Coronary artery (tissue), 2 donors: ENCODE measurements at regions not wholly inside any gene's neighbourhood (a gene's known extent, or its start where the extent isn't known, plus 50 kb on each side); places are given as distances from the start of the nearest gene placed in this dataset.

ENCODE experiments used
- DNase-seq: peaks from one replicate; pipeline ENCODE4 v3.0.0-alpha.2; 2017; ENCODE audit warnings: low spot score
- H3K27ac ChIP-seq, 2 donors: fragments of 200-600 bp; sonication (generic); one replicate each; pipeline ENCODE4 v1.5.1; 2016 to 2019
- H3K4me3 ChIP-seq: fragments of 200-600 bp; sonication (generic); 2 replicates; pipeline ENCODE4 v1.5.1; 2016; ENCODE audit warnings: mild to moderate bottlenecking, moderate library complexity
- CTCF ChIP-seq: fragments of 200-600 bp; sonication (generic); IDR thresholded peaks from one replicate; pipeline ENCODE4 v1.5.1; 2019; ENCODE audit warnings: antibody characterized with exemption

DNA sequence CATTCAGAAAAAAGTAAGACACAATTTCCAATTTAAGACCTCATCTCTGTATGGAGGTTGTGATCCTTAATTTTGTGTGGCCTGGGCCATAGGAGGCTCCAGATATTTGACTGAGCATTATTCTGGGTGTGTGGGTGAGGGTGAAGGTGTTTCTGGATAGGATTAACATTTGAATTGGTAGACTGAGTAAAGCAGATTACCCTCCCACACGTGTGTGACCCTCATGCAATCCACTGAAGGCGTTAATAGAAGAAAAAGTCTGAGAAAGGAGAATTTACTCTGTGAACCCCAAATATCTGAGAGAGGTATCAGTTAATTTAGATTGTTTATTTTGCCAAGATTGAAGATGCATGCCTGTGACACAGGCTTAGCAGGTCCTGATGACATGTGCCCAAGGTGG, 328.0 kb upstream of the POT1 start:
- no peak for TF ChIP-seq CTCF
- no peak overlapping the region for H3K4me3 ChIP-seq
- DNase-seq, result no peak
- no peak overlapping the region for H3K27ac ChIP-seq

GRCh38 chr7:125256446-125256845, 326.8 kb upstream of the POT1 start:
- DNase-seq, result no peak
- H3K4me3 ChIP-seq, result no peak overlapping the region
- TF ChIP-seq CTCF, result no peak

DNA sequence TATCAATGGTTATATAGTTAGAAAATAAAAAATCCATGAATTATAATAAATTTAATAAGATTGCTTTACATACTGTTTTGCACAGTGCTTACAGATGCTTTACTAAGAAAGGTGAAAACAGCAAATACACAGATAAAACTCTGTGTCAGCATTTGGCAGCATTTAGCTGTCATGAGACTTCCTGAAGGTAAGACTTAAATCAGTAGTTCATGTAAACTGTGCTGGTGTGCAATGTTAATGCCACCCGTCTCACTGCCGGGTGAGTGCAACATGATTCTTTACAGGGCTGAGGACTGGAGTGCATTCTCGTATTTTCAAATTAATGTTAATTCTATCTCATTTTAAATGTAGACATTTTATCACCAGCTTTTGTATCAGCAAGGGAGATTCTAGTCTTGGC, 326.2 kb upstream of the POT1 start:
- no peak overlapping the region for H3K4me3 ChIP-seq
- H3K27ac ChIP-seq, result no peak overlapping the region
- no peak for DNase-seq
- no peak for TF ChIP-seq CTCF

More at GRCh38 chr7:125256446-125256845, 326.8 kb upstream of the POT1 start:
- H3K27ac ChIP-seq, result no peak overlapping the region

GRCh38 chr7:125254566-125254965, 324.9 kb upstream of the POT1 start:
- TF ChIP-seq CTCF, result no peak
- no peak for DNase-seq
- no peak overlapping the region for H3K4me3 ChIP-seq
- H3K27ac ChIP-seq, result no peak overlapping the region

DNA sequence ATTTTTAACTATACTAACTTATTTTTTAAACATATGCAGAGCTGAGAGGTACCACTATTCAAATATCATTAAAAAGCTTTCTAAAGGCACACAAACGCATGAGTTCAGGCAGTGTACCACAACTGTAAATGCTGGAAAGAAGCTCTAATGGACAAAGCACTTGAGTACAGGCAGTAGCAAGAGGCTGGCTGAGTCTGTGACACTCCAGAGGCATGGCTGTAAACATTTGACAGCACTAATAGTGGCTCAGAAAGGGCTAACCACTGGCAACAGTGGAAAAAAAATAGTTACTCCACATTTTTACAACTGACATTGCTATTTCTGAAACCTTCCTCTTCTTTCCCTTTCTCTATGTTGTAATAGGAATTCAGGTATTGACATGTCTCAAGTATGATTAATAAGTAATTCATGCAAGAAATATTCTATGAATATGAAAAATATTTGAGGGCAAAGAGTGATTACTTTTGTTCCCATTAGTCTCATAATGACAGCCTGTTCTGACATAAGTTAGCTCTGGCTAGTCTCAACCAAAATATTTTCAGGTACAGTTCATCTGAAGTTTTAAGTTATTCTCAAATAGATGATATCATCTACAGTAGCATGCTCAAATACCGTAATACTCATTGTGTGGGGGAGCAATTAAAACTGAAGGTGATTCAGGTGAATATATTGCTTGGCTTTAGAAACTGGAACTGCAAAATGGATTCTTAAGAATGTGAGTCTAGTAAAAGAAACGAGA, 324.0 kb upstream of the POT1 start:
- DNase-seq, result no peak
- H3K4me3 ChIP-seq, result no peak overlapping the region
- TF ChIP-seq CTCF, result no peak

DNA sequence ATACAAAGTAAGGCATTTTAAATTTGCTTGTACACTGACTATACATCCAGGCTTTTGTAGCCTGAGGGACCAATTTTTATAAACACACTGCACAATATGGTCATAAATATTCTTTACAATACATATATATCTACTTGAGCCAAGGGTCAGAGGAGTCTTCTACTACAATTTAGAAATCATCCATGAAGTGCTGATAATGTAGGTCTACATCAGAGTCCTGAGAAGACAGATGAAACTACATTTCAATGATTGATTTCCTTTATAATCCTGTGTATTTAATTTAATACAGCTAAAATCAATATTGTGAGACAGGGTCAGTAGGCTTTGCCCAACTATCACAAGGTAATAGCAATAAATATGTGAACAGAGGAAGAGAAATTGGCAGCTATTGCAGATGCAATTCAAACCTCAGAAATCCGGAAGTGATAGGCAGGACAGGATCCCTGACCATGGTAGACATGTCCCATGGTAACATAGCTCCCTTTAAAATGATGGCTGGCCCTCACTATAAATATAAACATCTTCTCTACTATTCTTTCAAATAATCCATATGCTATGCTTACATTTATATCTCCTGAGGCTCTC, 318.0 kb upstream of the POT1 start:
- TF ChIP-seq CTCF, result no peak
- DNase-seq, result no peak
- Histone ChIP-seq H3K27ac (no peak overlapping the region), H3K4me3 (no peak overlapping the region)

More for the DNA sequence above, 324.0 kb upstream of the POT1 start:
- no peak overlapping the region for H3K27ac ChIP-seq

DNA sequence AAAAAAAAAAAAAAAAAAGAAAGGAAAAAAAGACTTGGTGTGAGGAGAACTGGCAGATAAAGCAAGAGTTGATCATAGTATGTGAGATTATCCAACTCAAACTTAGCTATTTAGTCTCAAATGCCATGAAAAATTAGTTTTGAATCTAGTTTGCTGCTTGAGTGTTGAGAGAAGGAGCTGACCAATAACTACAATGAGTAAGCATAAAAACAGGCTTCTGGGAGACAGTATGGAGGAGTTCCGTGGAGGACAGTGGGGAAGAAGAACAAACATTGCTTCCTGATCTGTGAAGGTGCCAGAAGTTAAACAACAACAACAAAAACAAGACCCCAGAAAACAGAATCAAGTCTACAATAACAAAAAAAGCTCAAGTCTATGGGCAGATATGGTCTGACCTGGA, 317.1 kb upstream of the POT1 start:
- H3K27ac ChIP-seq, result no peak overlapping the region
- no peak overlapping the region for H3K4me3 ChIP-seq
- no peak for DNase-seq
- no peak for TF ChIP-seq CTCF
